Smooth muscle cell (in vitro differentiated cells): ENCODE measurements at regions not wholly inside any gene's neighbourhood (a gene's known extent, or its start where the extent isn't known, plus 50 kb on each side); places are given as distances from the start of the nearest gene placed in this dataset.

Source experiments
- DNase-seq: peaks from one replicate; lab custom pipeline; 2025; ENCODE audit not compliant: unreplicated experiment; lab: John Stamatoyannopoulos, UW
- H2AFZ ChIP-seq: fragments of 200-600 bp; sonication (generic); 2 replicates; pipeline ENCODE4 v1.6.0; 2016; ENCODE audit warnings: antibody characterized with exemption, low read depth, mild to moderate bottlenecking
- H3F3A ChIP-seq: fragments of 200-600 bp; sonication (generic); 2 replicates; pipeline ENCODE4 v1.6.0; 2017; ENCODE audit warnings: antibody characterized with exemption, low read depth
- H3K27ac ChIP-seq: fragments of 200-600 bp; sonication (generic); 2 replicates; pipeline ENCODE4 v1.5.1; 2016; ENCODE audit warnings: low read depth, mild to moderate bottlenecking
- H3K27me3 ChIP-seq: fragments of 200-600 bp; sonication (generic); 2 replicates; pipeline ENCODE4 v1.6.1; 2016; ENCODE audit warnings: low read depth, mild to moderate bottlenecking
- H3K36me3 ChIP-seq: fragments of 200-600 bp; sonication (generic); 2 replicates; pipeline ENCODE4 v1.5.1; 2016; ENCODE audit warnings: low read depth
- H3K4me1 ChIP-seq: fragments of 200-600 bp; sonication (generic); 2 replicates; pipeline ENCODE4 v1.5.1; 2016; ENCODE audit warnings: low read depth
- H3K4me2 ChIP-seq: fragments of 200-600 bp; sonication (generic); 2 replicates; pipeline ENCODE4 v1.6.0; 2016; ENCODE audit warnings: mild to moderate bottlenecking
- H3K4me3 ChIP-seq: fragments of 200-600 bp; sonication (generic); 2 replicates; pipeline ENCODE4 v1.5.1; 2016; ENCODE audit warnings: mild to moderate bottlenecking
- H3K79me2 ChIP-seq: fragments of 200-600 bp; sonication (generic); 2 replicates; pipeline ENCODE4 v1.6.0; 2016; ENCODE audit warnings: low read depth, mild to moderate bottlenecking
- H3K9ac ChIP-seq: fragments of 200-600 bp; sonication (generic); 2 replicates; pipeline ENCODE4 v1.6.0; 2016; ENCODE audit warnings: low read depth
- H3K9me3 ChIP-seq: fragments of 200-600 bp; sonication (generic); replicated peaks from 2 replicates; pipeline ENCODE4 v1.5.1; 2016; ENCODE audit warnings: low read depth
- H4K20me1 ChIP-seq: fragments of 200-600 bp; sonication (generic); 2 replicates; pipeline ENCODE4 v1.6.0; 2016; ENCODE audit warnings: low read depth
- WGBS: methylation state at CpG from one replicate; pipeline ENCODE4 v1.1.7; 2016; ENCODE audit warnings: low lambda C conversion rate; 5-methylcytosine and 5-hydroxymethylcytosine counted together
- TF ChIP-seq, protein P1 (sequence below): fragments of 200-600 bp; sonication (generic); IDR thresholded peaks from 2 replicates; pipeline ENCODE4 v1.5.1; 2017; ENCODE audit warnings: borderline replicate concordance, mild to moderate bottlenecking, antibody characterized with exemption; ENCODE audit not compliant: insufficient read depth, poor library complexity, severe bottlenecking

GRCh38 chrX:117455787-117456186 is 660.8 kb downstream of the KLHL13 start:
- Histone ChIP-seq H3K4me3 (no peak overlapping the region), H2AFZ (no peak overlapping the region), H3K79me2 (no peaks in the 10 kb centered on the region), H3K36me3 (no peaks in the 10 kb centered on the region), H4K20me1 (no peaks in the 10 kb centered on the region), H3K27me3 (no peaks in the 10 kb centered on the region), H3K4me2 (no peak overlapping the region), H3K9ac (no peak overlapping the region), H3K4me1 (no peaks in the 10 kb centered on the region), H3K27ac (no peak overlapping the region), H3F3A (no peaks in the 10 kb centered on the region), H3K9me3 (no peaks in the 10 kb centered on the region)
- no peak for DNase-seq
- TF ChIP-seq, protein P1, sequence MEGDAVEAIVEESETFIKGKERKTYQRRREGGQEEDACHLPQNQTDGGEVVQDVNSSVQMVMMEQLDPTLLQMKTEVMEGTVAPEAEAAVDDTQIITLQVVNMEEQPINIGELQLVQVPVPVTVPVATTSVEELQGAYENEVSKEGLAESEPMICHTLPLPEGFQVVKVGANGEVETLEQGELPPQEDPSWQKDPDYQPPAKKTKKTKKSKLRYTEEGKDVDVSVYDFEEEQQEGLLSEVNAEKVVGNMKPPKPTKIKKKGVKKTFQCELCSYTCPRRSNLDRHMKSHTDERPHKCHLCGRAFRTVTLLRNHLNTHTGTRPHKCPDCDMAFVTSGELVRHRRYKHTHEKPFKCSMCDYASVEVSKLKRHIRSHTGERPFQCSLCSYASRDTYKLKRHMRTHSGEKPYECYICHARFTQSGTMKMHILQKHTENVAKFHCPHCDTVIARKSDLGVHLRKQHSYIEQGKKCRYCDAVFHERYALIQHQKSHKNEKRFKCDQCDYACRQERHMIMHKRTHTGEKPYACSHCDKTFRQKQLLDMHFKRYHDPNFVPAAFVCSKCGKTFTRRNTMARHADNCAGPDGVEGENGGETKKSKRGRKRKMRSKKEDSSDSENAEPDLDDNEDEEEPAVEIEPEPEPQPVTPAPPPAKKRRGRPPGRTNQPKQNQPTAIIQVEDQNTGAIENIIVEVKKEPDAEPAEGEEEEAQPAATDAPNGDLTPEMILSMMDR, result no peak
- 65% methylated on average over 3 of the region's 3 CpGs for WGBS

DNA sequence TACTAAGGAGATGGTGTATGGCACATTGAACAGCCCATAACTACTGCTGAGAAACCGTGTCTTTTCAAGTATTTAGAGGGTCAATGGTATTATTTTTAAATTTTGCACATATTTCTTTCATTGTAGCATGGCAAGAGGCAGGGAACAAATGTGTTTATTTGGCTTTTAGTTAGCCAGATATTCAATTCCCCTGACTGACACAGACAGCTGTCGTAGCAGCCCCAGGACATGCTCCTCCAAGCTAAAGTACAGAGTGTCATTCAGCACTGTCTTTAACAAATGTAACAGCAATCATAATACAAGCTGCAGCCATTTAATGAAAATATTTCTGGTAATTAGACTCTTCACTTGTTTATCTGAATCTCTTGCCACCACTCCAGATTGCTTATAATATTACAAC is 687.1 kb downstream of the KLHL13 start:
- DNase-seq, result no peak
- Histone ChIP-seq H3K4me3 (no peak overlapping the region), H3F3A (no peaks in the 10 kb centered on the region), H3K9ac (no peak overlapping the region), H3K36me3 (no peaks in the 10 kb centered on the region), H3K27me3 (no peaks in the 10 kb centered on the region), H4K20me1 (no peaks in the 10 kb centered on the region), H3K4me2 (no peak overlapping the region), H3K27ac (no peak overlapping the region), H3K9me3 (no peaks in the 10 kb centered on the region), H3K4me1 (no peaks in the 10 kb centered on the region), H2AFZ (no peak overlapping the region), H3K79me2 (no peaks in the 10 kb centered on the region)
- WGBS, result 65% methylated on average over 2 of the region's 2 CpGs
- TF ChIP-seq, protein P1, result no peak

GRCh38 chrX:117407449-117408150 is 709.0 kb downstream of the KLHL13 start:
- Histone ChIP-seq H3K27ac (peak overlapping the region; percentile 61), H4K20me1 (no peaks in the 10 kb centered on the region), H3F3A (no peaks in the 10 kb centered on the region), H3K9ac (no peak overlapping the region), H2AFZ (no peak overlapping the region), H3K9me3 (no peaks in the 10 kb centered on the region), H3K4me2 (no peak overlapping the region), H3K4me1 (no peaks in the 10 kb centered on the region), H3K79me2 (no peaks in the 10 kb centered on the region), H3K4me3 (no peak overlapping the region), H3K27me3 (no peaks in the 10 kb centered on the region), H3K36me3 (no peaks in the 10 kb centered on the region)
- no peak for DNase-seq
- WGBS, result 82% methylated on average over 4 of the region's 4 CpGs
- TF ChIP-seq, protein P1, result no peak

GRCh38 chrX:117400839-117401238 is 715.8 kb downstream of the KLHL13 start:
- 57% methylated on average over 2 of the region's 2 CpGs for WGBS
- no peak overlapping the region for H3K4me2 ChIP-seq

More at GRCh38 chrX:117400839-117401238, 715.8 kb downstream of the KLHL13 start:
- H3K4me1 ChIP-seq, result no peaks in the 10 kb centered on the region
- no peak overlapping the region for H3K27ac ChIP-seq
- no peaks in the 10 kb centered on the region for H4K20me1 ChIP-seq
- H3F3A ChIP-seq, result no peaks in the 10 kb centered on the region
- H3K79me2 ChIP-seq, result no peaks in the 10 kb centered on the region
- H3K9me3 ChIP-seq, result no peaks in the 10 kb centered on the region
- no peak overlapping the region for H3K9ac ChIP-seq
- no peaks in the 10 kb centered on the region for H3K36me3 ChIP-seq
- H3K27me3 ChIP-seq, result no peaks in the 10 kb centered on the region
- H3K4me3 ChIP-seq, result no peak overlapping the region
- DNase-seq, result no peak
- TF ChIP-seq, protein P1, result no peak
- no peak overlapping the region for H2AFZ ChIP-seq
